Chondrocyte (in vitro differentiated cells): ENCODE measurements at regions not wholly inside any gene's neighbourhood (a gene's known extent, or its start where the extent isn't known, plus 50 kb on each side); places are given as distances from the start of the nearest gene placed in this dataset.
"Not testable (repeated sequence)": the region's sequence is repeated elsewhere in the genome, so short reads cannot be mapped to it uniquely, and the experiment has no call there.

Experiments
- DNase-seq: peaks from one replicate; pipeline ENCODE4 v3.0.0; 2021; ENCODE audit warnings: mixed read lengths, low spot score
- H3K27ac Mint-ChIP-seq: one replicate; pipeline ENCODE4 v1.8.0; 2021; ENCODE audit warnings: mild to moderate bottlenecking, moderate library complexity, mixed read lengths; ENCODE audit not compliant: unreplicated experiment
- H3K27me3 Mint-ChIP-seq: 2 replicates; pipeline ENCODE4 v1.8.0; 2021; ENCODE audit warnings: low read depth, mixed read lengths
- H3K36me3 Mint-ChIP-seq: 2 replicates; pipeline ENCODE4 v1.8.0; 2021; ENCODE audit warnings: low read depth, mixed read lengths
- H3K4me1 Mint-ChIP-seq: 2 replicates; pipeline ENCODE4 v1.8.0; 2021; ENCODE audit warnings: low read depth, mild to moderate bottlenecking, mixed read lengths
- H3K4me3 Mint-ChIP-seq: one replicate; pipeline ENCODE4 v1.8.0; 2021; ENCODE audit warnings: mild to moderate bottlenecking, moderate library complexity, mixed read lengths; ENCODE audit not compliant: unreplicated experiment
- H3K9me3 Mint-ChIP-seq: 2 replicates; pipeline ENCODE4 v1.8.0; 2021; ENCODE audit warnings: low read depth, mixed read lengths
- TF ChIP-seq, protein P1 (sequence below): fragments of 200-600 bp; sonication (generic); IDR thresholded peaks from 2 replicates; pipeline ENCODE4 v1.5.0; 2021; ENCODE audit warnings: antibody characterized with exemption, mild to moderate bottlenecking, moderate library complexity

DNA sequence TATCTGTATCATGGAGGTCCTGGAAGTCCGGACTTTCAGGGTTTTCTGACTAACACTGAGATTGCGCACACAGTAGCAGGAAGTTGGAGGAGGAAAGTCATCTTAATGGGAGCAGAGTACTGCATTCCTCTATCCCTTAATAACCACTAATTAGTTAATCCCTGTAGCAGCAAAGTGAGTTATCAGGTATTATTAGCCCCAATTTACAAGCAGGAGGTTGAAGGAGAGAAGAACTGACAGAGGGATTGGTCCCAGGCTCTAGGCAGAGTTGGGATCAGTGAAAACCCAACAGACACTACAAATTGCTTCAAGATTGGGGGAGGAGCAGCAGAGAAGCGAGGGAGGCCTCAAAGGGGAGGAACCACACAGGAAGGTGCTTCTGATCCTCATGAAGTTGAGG lies 74.5 kb upstream of the XPA start:
- TF ChIP-seq, protein P1, sequence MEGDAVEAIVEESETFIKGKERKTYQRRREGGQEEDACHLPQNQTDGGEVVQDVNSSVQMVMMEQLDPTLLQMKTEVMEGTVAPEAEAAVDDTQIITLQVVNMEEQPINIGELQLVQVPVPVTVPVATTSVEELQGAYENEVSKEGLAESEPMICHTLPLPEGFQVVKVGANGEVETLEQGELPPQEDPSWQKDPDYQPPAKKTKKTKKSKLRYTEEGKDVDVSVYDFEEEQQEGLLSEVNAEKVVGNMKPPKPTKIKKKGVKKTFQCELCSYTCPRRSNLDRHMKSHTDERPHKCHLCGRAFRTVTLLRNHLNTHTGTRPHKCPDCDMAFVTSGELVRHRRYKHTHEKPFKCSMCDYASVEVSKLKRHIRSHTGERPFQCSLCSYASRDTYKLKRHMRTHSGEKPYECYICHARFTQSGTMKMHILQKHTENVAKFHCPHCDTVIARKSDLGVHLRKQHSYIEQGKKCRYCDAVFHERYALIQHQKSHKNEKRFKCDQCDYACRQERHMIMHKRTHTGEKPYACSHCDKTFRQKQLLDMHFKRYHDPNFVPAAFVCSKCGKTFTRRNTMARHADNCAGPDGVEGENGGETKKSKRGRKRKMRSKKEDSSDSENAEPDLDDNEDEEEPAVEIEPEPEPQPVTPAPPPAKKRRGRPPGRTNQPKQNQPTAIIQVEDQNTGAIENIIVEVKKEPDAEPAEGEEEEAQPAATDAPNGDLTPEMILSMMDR: no peak
- Mint-ChIP-seq H3K4me1 (no peaks in the 10 kb centered on the region), H3K27ac (no peak overlapping the region), H3K9me3 (no peaks in the 10 kb centered on the region), H3K27me3 (peaks cover 48% of the 10 kb centered on the region), H3K36me3 (no peaks in the 10 kb centered on the region), H3K4me3 (no peak overlapping the region)
- no peak for DNase-seq

DNA sequence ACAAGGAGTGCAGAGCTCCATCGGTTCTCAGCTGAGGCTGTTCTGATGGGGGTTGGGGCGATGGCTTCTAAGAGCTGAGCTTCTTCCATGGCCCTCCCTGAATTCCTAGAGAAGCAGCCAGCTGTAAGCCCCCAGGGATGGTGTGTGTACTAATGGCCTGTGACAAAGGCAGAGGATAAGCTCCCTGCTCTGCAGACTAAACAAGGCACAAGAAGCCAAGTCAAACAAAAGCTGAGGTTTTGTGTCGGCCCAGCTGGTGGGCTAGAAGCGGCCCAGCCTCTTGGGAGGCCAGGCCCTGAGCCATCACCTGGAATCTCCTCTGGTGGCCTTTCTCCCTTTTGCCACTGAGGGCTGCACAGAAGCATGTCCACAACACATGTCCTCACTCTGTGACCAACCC lies 75.0 kb upstream of the XPA start:
- Mint-ChIP-seq H3K27ac (no peak overlapping the region), H3K4me3 (no peak overlapping the region), H3K9me3 (no peaks in the 10 kb centered on the region), H3K27me3 (peaks cover 48% of the 10 kb centered on the region), H3K4me1 (no peaks in the 10 kb centered on the region), H3K36me3 (no peaks in the 10 kb centered on the region)
- TF ChIP-seq, protein P1: no peak
- no peak for DNase-seq

DNA sequence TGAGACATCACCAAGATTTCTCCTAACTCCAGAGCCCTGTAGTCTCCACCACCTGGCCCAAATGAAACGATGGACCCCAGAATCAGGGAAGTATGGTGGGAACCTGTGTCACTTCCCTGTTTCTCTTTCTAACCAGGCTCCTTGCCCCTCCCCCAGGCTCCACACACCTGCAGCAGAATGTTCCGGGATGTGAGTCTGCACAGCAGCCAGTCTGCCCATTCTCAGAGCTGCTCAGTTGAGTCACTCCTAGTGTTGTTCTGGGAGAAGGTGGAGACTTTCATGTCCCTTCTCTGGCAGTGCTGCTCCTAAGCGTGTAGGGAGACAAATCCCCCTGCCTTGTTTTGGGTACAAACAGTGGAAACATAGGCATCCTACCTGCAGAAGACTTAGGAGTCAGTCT lies 76.0 kb upstream of the XPA start:
- H3K9me3 Mint-ChIP-seq: peaks cover 5% of the 10 kb centered on the region
- H3K27me3 Mint-ChIP-seq: peaks cover 45% of the 10 kb centered on the region
- TF ChIP-seq, protein P1: no peak
- H3K36me3 Mint-ChIP-seq: no peaks in the 10 kb centered on the region
- DNase-seq: no peak
- no peaks in the 10 kb centered on the region for H3K4me1 Mint-ChIP-seq
- H3K27ac Mint-ChIP-seq: no peak overlapping the region
- H3K4me3 Mint-ChIP-seq: no peak overlapping the region

DNA sequence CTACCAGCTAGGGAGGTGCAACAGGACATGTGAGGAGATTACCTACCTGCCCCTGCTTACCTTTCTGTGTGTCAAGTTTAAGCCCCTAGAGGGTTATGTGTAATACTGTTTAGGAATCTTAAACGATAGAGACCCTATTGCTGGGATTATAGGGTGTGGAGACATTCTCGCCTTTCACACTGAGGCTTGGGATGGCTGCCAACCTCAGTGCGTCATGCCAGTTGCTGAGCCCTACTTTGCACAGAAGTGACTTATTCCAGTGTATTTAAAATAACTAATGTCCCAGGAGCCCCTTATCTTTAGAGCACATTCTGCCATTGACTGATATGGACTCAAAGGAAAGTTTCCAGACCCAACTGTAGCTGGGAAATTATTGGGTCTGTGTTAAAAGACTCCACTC lies 76.6 kb upstream of the XPA start:
- Mint-ChIP-seq H3K9me3 (peaks cover 12% of the 10 kb centered on the region), H3K36me3 (no peaks in the 10 kb centered on the region), H3K27me3 (peaks cover 43% of the 10 kb centered on the region), H3K27ac (no peak overlapping the region), H3K4me3 (no peak overlapping the region), H3K4me1 (no peaks in the 10 kb centered on the region)
- no peak for DNase-seq
- TF ChIP-seq, protein P1: no peak

DNA sequence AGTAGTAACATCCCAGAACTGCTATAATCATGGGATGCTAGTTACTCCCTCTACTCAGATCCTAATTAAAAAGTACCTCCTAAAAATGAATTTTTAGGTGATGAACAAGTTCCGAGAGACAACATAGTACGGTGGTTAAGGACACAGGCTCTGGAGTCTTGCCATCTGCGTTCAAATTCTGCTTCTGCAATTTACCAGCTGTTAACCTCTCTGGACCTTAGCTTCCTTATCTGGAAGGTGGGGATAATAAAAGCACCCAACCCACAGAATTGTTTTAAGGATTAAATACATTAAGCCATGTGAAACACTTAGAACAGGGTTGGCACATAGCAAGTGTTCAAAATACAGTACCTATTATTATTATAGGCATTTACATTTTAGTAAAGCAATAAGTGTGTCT lies 77.5 kb upstream of the XPA start:
- no peaks in the 10 kb centered on the region for H3K4me1 Mint-ChIP-seq
- peaks cover 2% of the 10 kb centered on the region for H3K36me3 Mint-ChIP-seq
- DNase-seq: no peak
- peaks cover 16% of the 10 kb centered on the region for H3K9me3 Mint-ChIP-seq
- H3K4me3 Mint-ChIP-seq: no peak overlapping the region
- no peak overlapping the region for H3K27ac Mint-ChIP-seq
- TF ChIP-seq, protein P1: no peak
- peaks cover 34% of the 10 kb centered on the region for H3K27me3 Mint-ChIP-seq

DNA sequence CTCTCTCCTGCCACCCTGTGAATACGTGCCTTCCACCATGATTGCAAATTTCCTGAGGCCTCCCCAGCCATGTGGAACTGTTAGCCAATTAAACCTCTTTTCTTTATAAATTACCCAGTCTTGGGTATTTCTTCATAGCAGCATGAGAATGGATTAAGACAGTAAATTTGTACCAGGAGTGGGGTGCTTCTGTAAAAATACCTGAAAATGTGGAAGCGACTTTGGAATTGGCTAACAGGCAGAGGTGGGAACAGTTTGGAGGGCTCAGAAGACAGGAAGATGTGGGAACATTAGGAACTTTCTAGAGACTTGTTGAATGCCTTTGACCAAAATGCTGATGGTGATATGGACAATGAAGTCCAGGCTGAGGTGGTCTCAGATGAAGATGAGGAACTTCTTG lies 74.3 kb upstream of the FOXE1 start:
- Mint-ChIP-seq H3K27me3 (peaks cover 33% of the 10 kb centered on the region), H3K9me3 (peaks cover 16% of the 10 kb centered on the region)
- not testable (repeated sequence) for H3K4me1 Mint-ChIP-seq, H3K4me3 Mint-ChIP-seq, H3K36me3 Mint-ChIP-seq, H3K27ac Mint-ChIP-seq, DNase-seq
